Activated CD4-positive, alpha-beta T cell treated with anti-CD3 and anti-CD28 coated beads for 36 hours (primary cell): ENCODE measurements at regions not wholly inside any gene's neighbourhood (a gene's known extent, or its start where the extent isn't known, plus 50 kb on each side); places are given as distances from the start of the nearest gene placed in this dataset.
"Not testable (repeated sequence)": the region's sequence is repeated elsewhere in the genome, so short reads cannot be mapped to it uniquely, and the experiment has no call there.

Source experiments
- ATAC-seq: fragments of 200-7000 bp; cut with Tn5 transposase; one replicate; pipeline ENCODE4 v1.10.0; 2021; ENCODE audit warnings: mild to moderate bottlenecking, moderate library complexity
- CTCF ChIA-PET: fragments of 350-600 bp; sonication (Branson Sonifier 250); formaldehyde crosslinking; loops from one replicate; lab custom pipeline; 2021; ENCODE audit warnings: antibody characterized with exemption; lab: Charles Lee
- POLR2A ChIA-PET: fragments of 350-600 bp; sonication (Branson Sonifier 250); formaldehyde crosslinking; loops from one replicate; lab custom pipeline; 2021; ENCODE audit warnings: antibody characterized with exemption, inconsistent platforms; lab: Charles Lee
- DNase-seq: peaks from one replicate; pipeline ENCODE4 v3.0.0-alpha.2; 2020
- H3K27ac Mint-ChIP-seq: one replicate; pipeline ENCODE4 v1.8.0; 2021; ENCODE audit warnings: mixed read lengths
- H3K27me3 Mint-ChIP-seq: one replicate; pipeline ENCODE4 v1.8.0; 2021; ENCODE audit warnings: mixed read lengths
- H3K36me3 Mint-ChIP-seq: one replicate; pipeline ENCODE4 v1.8.0; 2021; ENCODE audit warnings: low read depth, mixed read lengths
- H3K4me1 Mint-ChIP-seq: one replicate; pipeline ENCODE4 v1.8.0; 2021; ENCODE audit warnings: mixed read lengths
- H3K4me3 Mint-ChIP-seq: one replicate; pipeline ENCODE4 v1.8.0; 2021; ENCODE audit warnings: mild to moderate bottlenecking, moderate library complexity, mixed read lengths
- H3K9me3 Mint-ChIP-seq: one replicate; pipeline ENCODE4 v1.8.0; 2021; ENCODE audit warnings: low read depth, mixed read lengths
- intact Hi-C, 2 experiments: fragments of 100-400 bp; cut with DNase I in 1 of 2; cut with micrococcal nuclease in 1 of 2; formaldehyde crosslinking; loops; one replicate each; pipeline versions ENCODE4 v1.14.2 to v1.15.1; 2022 to 2024; cut with DNase I, micrococcal nuclease

- DNase-seq, H3K4me3 Mint-ChIP-seq, ATAC-seq, CTCF ChIA-PET, H3K9me3 Mint-ChIP-seq, POLR2A ChIA-PET, intact Hi-C loops, H3K36me3 Mint-ChIP-seq, H3K27me3 Mint-ChIP-seq, H3K4me1 Mint-ChIP-seq, H3K27ac Mint-ChIP-seq: not testable (repeated sequence)
These were observed 242.4 kb downstream of the SKIDA1 start for GRCh38 chr10:21283053-21283452.

DNA sequence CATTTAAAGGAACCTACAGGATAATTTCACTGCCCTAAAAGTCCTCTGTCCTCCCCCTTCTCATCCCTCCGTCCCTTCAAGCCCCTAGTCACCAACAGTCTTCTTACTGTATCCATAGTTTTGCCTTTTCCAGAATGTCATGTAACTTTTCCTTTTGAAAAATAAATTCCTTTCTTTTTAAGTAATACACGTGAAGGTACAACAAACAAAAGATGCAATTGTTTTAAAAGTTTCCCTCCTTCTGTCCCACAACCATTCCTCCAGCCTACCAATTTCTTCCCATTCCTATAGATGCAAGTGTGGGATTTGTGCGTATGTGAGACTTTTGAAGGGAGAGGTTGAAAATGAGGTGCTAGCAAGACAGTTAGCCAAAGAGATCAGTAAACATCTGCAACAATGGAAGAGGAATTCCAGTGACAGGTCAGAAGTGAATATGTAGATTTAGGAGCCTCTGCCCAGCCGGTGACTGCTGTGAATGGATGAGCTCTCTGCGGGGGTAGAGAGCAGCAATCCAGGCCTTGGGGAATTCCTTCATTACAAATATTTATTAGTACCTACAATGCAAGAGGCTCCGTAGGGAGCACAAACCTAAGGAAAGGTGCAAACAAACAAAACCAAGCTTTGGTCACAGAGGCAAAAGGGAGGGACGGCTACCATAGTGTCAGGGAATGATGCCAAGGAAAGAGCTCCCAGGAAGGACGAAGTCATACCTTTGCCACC is 243.6 kb downstream of the SKIDA1 start:
- ATAC-seq, result no peak
- no peaks in the 10 kb centered on the region for H3K36me3 Mint-ChIP-seq
- no peak overlapping the region for H3K27ac Mint-ChIP-seq
- ChIA-PET POLR2A (no interaction called here), CTCF (interaction anchor here (0.6 kb wide), 1 partner anchor 1838 kb away, joined by 4 read pairs; no protein-coding TSS in a partner anchor)
- H3K9me3 Mint-ChIP-seq, result no peaks in the 10 kb centered on the region
- no peaks in the 10 kb centered on the region for H3K27me3 Mint-ChIP-seq
- DNase-seq, result no peak
- intact Hi-C loops, result no loop called here
- H3K4me1 Mint-ChIP-seq, result no peaks in the 10 kb centered on the region
- H3K4me3 Mint-ChIP-seq, result no peak overlapping the region

- CTCF ChIA-PET, result interaction anchor here (0.6 to 0.7 kb wide), 2 partner anchors 10 to 43 kb away, joined by 3 read pairs; no protein-coding TSS in a partner anchor
- POLR2A ChIA-PET, result no interaction called here
- Mint-ChIP-seq H3K27me3 (no peaks in the 10 kb centered on the region), H3K9me3 (no peaks in the 10 kb centered on the region), H3K4me1 (no peaks in the 10 kb centered on the region), H3K27ac (no peak overlapping the region), H3K4me3 (no peak overlapping the region), H3K36me3 (no peaks in the 10 kb centered on the region)
- intact Hi-C loops, result no loop called here
- DNase-seq (no peak), ATAC-seq (no peak)
These were observed 244.4 kb downstream of the SKIDA1 start for GRCh38 chr10:21280971-21281572.

DNA sequence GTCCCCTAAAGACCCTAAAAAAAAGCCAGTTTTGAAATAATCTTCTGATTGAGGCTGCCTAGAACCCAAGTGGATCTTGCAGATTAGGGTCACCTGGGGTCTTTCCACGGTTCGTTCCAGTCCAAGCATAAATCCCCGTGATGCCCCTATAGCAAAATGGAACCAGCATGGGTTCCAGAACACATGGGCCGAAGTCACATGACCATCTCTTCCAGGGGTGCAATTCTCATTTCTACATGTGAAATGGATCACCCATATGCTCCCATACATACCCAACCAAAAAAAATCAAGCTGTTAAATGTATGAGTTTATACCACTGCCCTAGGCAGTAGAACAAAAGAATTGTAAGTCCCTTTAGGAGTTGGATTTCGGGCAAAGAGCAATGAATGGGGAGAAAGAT is 245.4 kb downstream of the SKIDA1 start:
- ChIA-PET POLR2A (no interaction called here), CTCF (interaction anchor here (1.0 to 1.4 kb wide), 3 partner anchors 34 to 149 kb away, joined by 3 to 4 read pairs (median 3); no protein-coding TSS in a partner anchor)
- DNase-seq, result no peak
- no peak overlapping the region for H3K27ac Mint-ChIP-seq
- no peak overlapping the region for H3K4me3 Mint-ChIP-seq
- intact Hi-C loops, result no loop called here
- no peaks in the 10 kb centered on the region for H3K9me3 Mint-ChIP-seq
- no peaks in the 10 kb centered on the region for H3K4me1 Mint-ChIP-seq
- ATAC-seq, result no peak
- no peaks in the 10 kb centered on the region for H3K36me3 Mint-ChIP-seq
- H3K27me3 Mint-ChIP-seq, result peaks cover 2% of the 10 kb centered on the region

DNA sequence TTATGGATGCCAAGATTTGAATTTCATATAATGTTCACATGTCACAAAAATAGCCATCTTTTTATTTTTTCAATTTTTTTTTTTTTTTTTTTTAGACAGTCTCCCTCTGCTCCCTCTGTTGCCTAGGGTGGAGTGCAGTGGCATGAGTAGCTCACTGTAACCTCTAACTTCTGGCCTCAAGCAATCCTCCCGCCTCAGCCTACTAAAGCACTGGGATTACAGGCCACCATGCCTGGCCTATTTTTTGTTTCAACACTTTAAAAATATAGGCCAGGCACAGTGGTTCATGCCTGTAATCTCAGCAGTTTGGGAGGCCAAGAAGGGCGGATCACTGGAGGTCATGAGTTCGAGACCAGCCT is 246.3 kb downstream of the SKIDA1 start:
- no peaks in the 10 kb centered on the region for H3K4me1 Mint-ChIP-seq
- H3K36me3 Mint-ChIP-seq, result no peaks in the 10 kb centered on the region
- H3K9me3 Mint-ChIP-seq, result no peaks in the 10 kb centered on the region
- ATAC-seq, result no peak
- H3K4me3 Mint-ChIP-seq, result no peak overlapping the region
- no peak for DNase-seq
- ChIA-PET POLR2A (no interaction called here), CTCF (interaction anchor here (0.6 to 1.4 kb wide), 6 partner anchors 35 to 1794 kb away, joined by 3 to 4 read pairs (median 3); no protein-coding TSS in a partner anchor)
- intact Hi-C loops, result loop anchor here (2.0 kb wide), 2 partner anchors 216 to 454 kb away; no protein-coding TSS in a partner anchor
- H3K27ac Mint-ChIP-seq, result no peak overlapping the region
- H3K27me3 Mint-ChIP-seq, result peaks cover 2% of the 10 kb centered on the region

- ChIA-PET CTCF (interaction anchor here (0.6 to 1.4 kb wide), 5 partner anchors 36 to 1794 kb away, joined by 3 to 4 read pairs (median 3); no protein-coding TSS in a partner anchor), POLR2A (no interaction called here)
- no peak overlapping the region for H3K27ac Mint-ChIP-seq
- H3K4me3 Mint-ChIP-seq, result no peak overlapping the region
- no peaks in the 10 kb centered on the region for H3K36me3 Mint-ChIP-seq
- ATAC-seq (peak; percentile 92), DNase-seq (peak; percentile 92)
- no peaks in the 10 kb centered on the region for H3K4me1 Mint-ChIP-seq
- H3K27me3 Mint-ChIP-seq, result peaks cover 2% of the 10 kb centered on the region
- no peaks in the 10 kb centered on the region for H3K9me3 Mint-ChIP-seq
- intact Hi-C loops, result loop anchor here (1.0 to 2.0 kb wide), 4 partner anchors 216 to 675 kb away; no protein-coding TSS in a partner anchor
These were observed 246.8 kb downstream of the SKIDA1 start for GRCh38 chr10:21278491-21279216.

GRCh38 chr10:21273400-21273968 is 252.0 kb downstream of the SKIDA1 start:
- Mint-ChIP-seq H3K27me3 (peaks cover 2% of the 10 kb centered on the region), H3K9me3 (peaks cover 4% of the 10 kb centered on the region), H3K4me3 (no peak overlapping the region), H3K36me3 (no peaks in the 10 kb centered on the region), H3K27ac (no peak overlapping the region), H3K4me1 (no peaks in the 10 kb centered on the region)
- ChIA-PET POLR2A (no interaction called here), CTCF (no interaction called here)
- ATAC-seq, result no peak
- intact Hi-C loops, result no loop called here
- DNase-seq, result no peak

- intact Hi-C loops, result no loop called here
- CTCF ChIA-PET, result no interaction called here
- POLR2A ChIA-PET, result no interaction called here
- no peak for DNase-seq
- no peak for ATAC-seq
- no peaks in the 10 kb centered on the region for H3K36me3 Mint-ChIP-seq
- no peaks in the 10 kb centered on the region for H3K4me1 Mint-ChIP-seq
- peaks cover 4% of the 10 kb centered on the region for H3K9me3 Mint-ChIP-seq
- no peak overlapping the region for H3K27ac Mint-ChIP-seq
- H3K27me3 Mint-ChIP-seq, result peaks cover 2% of the 10 kb centered on the region
- H3K4me3 Mint-ChIP-seq, result no peak overlapping the region
These were observed 252.7 kb downstream of the SKIDA1 start for GRCh38 chr10:21272643-21273399.

DNA sequence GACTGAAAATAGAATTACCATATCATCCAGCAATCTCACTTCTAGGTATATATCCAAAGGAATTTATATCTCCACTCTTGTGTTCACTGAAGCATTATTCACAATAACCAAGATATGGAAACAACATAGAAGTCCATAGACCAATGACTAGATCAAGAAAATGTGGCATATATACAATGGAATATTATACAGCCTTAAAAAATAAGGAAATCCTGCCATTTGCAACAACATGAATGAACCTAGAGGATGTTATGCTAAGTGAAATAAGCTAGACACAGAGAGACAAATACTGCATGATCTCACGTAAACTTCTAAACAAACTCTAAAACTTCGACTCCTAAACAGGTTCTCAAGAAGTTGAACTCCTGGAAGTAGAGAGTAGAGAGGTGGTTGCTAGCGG is 254.5 kb downstream of the SKIDA1 start:
- POLR2A ChIA-PET, result no interaction called here
- DNase-seq (no peak), ATAC-seq (no peak)
- H3K27ac Mint-ChIP-seq, result no peak overlapping the region
- CTCF ChIA-PET, result interaction anchor here (0.5 to 0.6 kb wide), 2 partner anchors 10 to 22 kb away, joined by 3 read pairs; no protein-coding TSS in a partner anchor
- H3K36me3 Mint-ChIP-seq, result no peaks in the 10 kb centered on the region
- peaks cover 4% of the 10 kb centered on the region for H3K9me3 Mint-ChIP-seq
- peaks cover 2% of the 10 kb centered on the region for H3K27me3 Mint-ChIP-seq
- no peaks in the 10 kb centered on the region for H3K4me1 Mint-ChIP-seq
- intact Hi-C loops, result loop anchor here in 1 of 2 experiments (1.0 kb wide), 1 partner anchor 193 kb away; no protein-coding TSS in a partner anchor
- no peak overlapping the region for H3K4me3 Mint-ChIP-seq

- CTCF ChIA-PET, result interaction anchor here (1.5 kb wide), 1 partner anchor 11 kb away, joined by 3 read pairs; no protein-coding TSS in a partner anchor
- ATAC-seq (no peak), DNase-seq (no peak)
- no peaks in the 10 kb centered on the region for H3K4me1 Mint-ChIP-seq
- POLR2A ChIA-PET, result no interaction called here
- no peaks in the 10 kb centered on the region for H3K27me3 Mint-ChIP-seq
- no peak overlapping the region for H3K4me3 Mint-ChIP-seq
- peaks cover 4% of the 10 kb centered on the region for H3K9me3 Mint-ChIP-seq
- H3K27ac Mint-ChIP-seq, result no peak overlapping the region
- intact Hi-C loops, result no loop called here
- H3K36me3 Mint-ChIP-seq, result no peaks in the 10 kb centered on the region
These were observed 256.2 kb downstream of the SKIDA1 start for GRCh38 chr10:21269289-21269688.
